ENCODE measurements at regions not wholly inside any gene's neighbourhood (a gene's known extent, or its start where the extent isn't known, plus 50 kb on each side); places are given as distances from the start of the nearest gene placed in this dataset.
A peak's percentile ranks its signal among the peaks of the same experiment; 100 is the strongest.
"Not testable (repeated sequence)": the region's sequence is repeated elsewhere in the genome, so short reads cannot be mapped to it uniquely, and the experiment has no call there.

GRCh38 chrX:40530509-40530908 lies 50.3 kb upstream of the ATP6AP2 start:
- no peak for DNase-seq

- DNase-seq = no peak
These were observed 53.2 kb upstream of the ATP6AP2 start for GRCh38 chrX:40527543-40527942.

GRCh38 chrX:40526412-40526811 lies 54.4 kb upstream of the ATP6AP2 start:
- no peak for DNase-seq

GRCh38 chrX:40525901-40526300 lies 54.9 kb upstream of the ATP6AP2 start:
- not testable (repeated sequence) for DNase-seq

- no peak for DNase-seq
These were observed 56.3 kb upstream of the ATP6AP2 start for GRCh38 chrX:40524423-40524822.

- DNase-seq = no peak
These were observed 56.9 kb upstream of the ATP6AP2 start for GRCh38 chrX:40523852-40524251.

- DNase-seq = no peak
These were observed 58.8 kb upstream of the ATP6AP2 start for GRCh38 chrX:40521868-40522450.

GRCh38 chrX:40514376-40514775 lies 66.4 kb upstream of the ATP6AP2 start:
- no peak for DNase-seq

GRCh38 chrX:40513835-40514234 lies 66.9 kb upstream of the ATP6AP2 start:
- DNase-seq = no peak

- DNase-seq = no peak
These were observed 67.8 kb upstream of the ATP6AP2 start for GRCh38 chrX:40513012-40513411.

- DNase-seq = no peak
These were observed 69.5 kb upstream of the ATP6AP2 start for GRCh38 chrX:40511258-40511657.

- DNase-seq = no peak
These were observed 72.2 kb upstream of the ATP6AP2 start for GRCh38 chrX:40508560-40508959.

GRCh38 chrX:40506201-40506985 lies 74.4 kb upstream of the ATP6AP2 start:
- DNase-seq = no peak

GRCh38 chrX:40504801-40505605 lies 75.8 kb upstream of the ATP6AP2 start:
- DNase-seq = no peak

GRCh38 chrX:40503094-40503493 lies 77.7 kb upstream of the ATP6AP2 start:
- no peak for DNase-seq

GRCh38 chrX:40502688-40503087 lies 78.1 kb upstream of the ATP6AP2 start:
- DNase-seq = no peak

- DNase-seq = no peak
These were observed 79.5 kb upstream of the ATP6AP2 start for GRCh38 chrX:40501164-40501855.

GRCh38 chrX:40496728-40497127 lies 84.0 kb upstream of the ATP6AP2 start:
- DNase-seq = peak; percentile 0

- DNase-seq = no peak
These were observed 85.1 kb upstream of the ATP6AP2 start for GRCh38 chrX:40495659-40496058.

- no peak for DNase-seq
These were observed 86.8 kb upstream of the ATP6AP2 start for GRCh38 chrX:40494005-40494404.

- DNase-seq = no peak
These were observed 92.5 kb upstream of the ATP6AP2 start for GRCh38 chrX:40488296-40488695.

- no peak for DNase-seq
These were observed 94.8 kb upstream of the ATP6AP2 start for GRCh38 chrX:40485973-40486372.

GRCh38 chrX:40485102-40485826 lies 95.5 kb upstream of the ATP6AP2 start:
- DNase-seq = no peak
